ENCODE measurements at regions not wholly inside any gene's neighbourhood (a gene's known extent, or its start where the extent isn't known, plus 50 kb on each side); places are given as distances from the start of the nearest gene placed in this dataset.
A peak's percentile ranks its signal among the peaks of the same experiment; 100 is the strongest.

- Histone ChIP-seq H3K9me3 (no peaks in the 10 kb centered on the region), H3K4me1 (peaks cover 0 to 19% (median 0%) of the 10 kb centered on the region in 4 donors), H3K27ac (no peak overlapping the region), H3K4me3 (no peak overlapping the region), H3K36me3 (no peaks in the 10 kb centered on the region), H3K27me3 (peaks cover 0 to 26% of the 10 kb centered on the region in 2 donors)
- DNase-seq (ENCODE audit: low spot score in 2 of 2), result peak; percentile 35 to 59
- TF ChIP-seq EP300 (IDR thresholded peaks at IDR 0.05) (no peak), CTCF (IDR thresholded peaks at IDR 0.05) (peak; percentile 48 to 78 (median 54))
- 38 to 39% methylated on average over 26 of the region's 26 CpGs for WGBS, 2 donors
Observed at GRCh38 chr2:120675460-120676130, 60.1 kb upstream of the GLI2 start.

GRCh38 chr2:120677221-120677620, 58.4 kb upstream of the GLI2 start:
- H3K4me1 ChIP-seq, result peaks cover 0 to 19% (median 0%) of the 10 kb centered on the region in 4 donors
- no peaks in the 10 kb centered on the region for H3K9me3 ChIP-seq
- no peak for TF ChIP-seq POLR2A (IDR thresholded peaks at IDR 0.05)
- TF ChIP-seq EP300 (IDR thresholded peaks at IDR 0.05), result no peak
- TF ChIP-seq CTCF (IDR thresholded peaks at IDR 0.05), result no peak
- peaks cover 0 to 31% of the 10 kb centered on the region in 2 donors for H3K27me3 ChIP-seq
- H3K4me3 ChIP-seq, result no peak overlapping the region
- no peak for DNase-seq (ENCODE audit: low spot score in 2 of 2)
- WGBS, 2 donors, result 86 to 87% methylated on average over 10 of the region's 10 CpGs
- H3K36me3 ChIP-seq, result no peaks in the 10 kb centered on the region
- no peak overlapping the region for H3K27ac ChIP-seq

- Histone ChIP-seq H3K27ac (no peak overlapping the region), H3K27me3 (peaks cover 0 to 31% of the 10 kb centered on the region in 2 donors), H3K36me3 (no peaks in the 10 kb centered on the region), H3K4me3 (no peak overlapping the region), H3K9me3 (no peaks in the 10 kb centered on the region), H3K4me1 (peaks cover 0 to 19% (median 0%) of the 10 kb centered on the region in 4 donors)
- no peak for DNase-seq (ENCODE audit: low spot score in 2 of 2)
- WGBS, 2 donors, result 40 to 51% methylated on average over 4 of the region's 4 CpGs
- TF ChIP-seq EP300 (IDR thresholded peaks at IDR 0.05) (no peak), CTCF (IDR thresholded peaks at IDR 0.05) (no peak)
Observed at GRCh38 chr2:120677696-120678247, 57.9 kb upstream of the GLI2 start.

GRCh38 chr2:120678251-120678650, 57.4 kb upstream of the GLI2 start:
- TF ChIP-seq EP300 (IDR thresholded peaks at IDR 0.05), result peak in 1 of 2 donors; percentile 52
- no peak for TF ChIP-seq POLR2A (IDR thresholded peaks at IDR 0.05)
- no peak for TF ChIP-seq CTCF (IDR thresholded peaks at IDR 0.05)
- Histone ChIP-seq H3K4me3 (no peak overlapping the region), H3K27me3 (peaks cover 0 to 31% of the 10 kb centered on the region in 2 donors), H3K36me3 (no peaks in the 10 kb centered on the region), H3K4me1 (peaks cover 0 to 19% (median 0%) of the 10 kb centered on the region in 4 donors), H3K27ac (peak overlapping the region in 1 of 4 donors; percentile 52), H3K9me3 (no peaks in the 10 kb centered on the region)
- 42 to 56% methylated on average over 6 of the region's 7 CpGs for WGBS, 2 donors
- peak in 1 of 2 donors; percentile 18 for DNase-seq (ENCODE audit: low spot score in 2 of 2)

GRCh38 chr2:120678926-120679325, 56.7 kb upstream of the GLI2 start:
- DNase-seq (ENCODE audit: low spot score in 2 of 2), result no peak
- Histone ChIP-seq H3K4me1 (peaks cover 0 to 20% (median 0%) of the 10 kb centered on the region in 4 donors), H3K27ac (peak overlapping the region in 1 of 4 donors; percentile 52), H3K4me3 (no peak overlapping the region), H3K27me3 (peaks cover 0 to 31% of the 10 kb centered on the region in 2 donors), H3K36me3 (no peaks in the 10 kb centered on the region), H3K9me3 (no peaks in the 10 kb centered on the region)
- WGBS, 2 donors, result 50 to 56% methylated on average over 5 to 7 of the region's 7 CpGs
- TF ChIP-seq EP300 (IDR thresholded peaks at IDR 0.05), result no peak
- TF ChIP-seq CTCF (IDR thresholded peaks at IDR 0.05), result no peak
- TF ChIP-seq POLR2A (IDR thresholded peaks at IDR 0.05), result no peak
